ENCODE measurements at regions not wholly inside any gene's neighbourhood (a gene's known extent, or its start where the extent isn't known, plus 50 kb on each side); places are given as distances from the start of the nearest gene placed in this dataset.

DNA sequence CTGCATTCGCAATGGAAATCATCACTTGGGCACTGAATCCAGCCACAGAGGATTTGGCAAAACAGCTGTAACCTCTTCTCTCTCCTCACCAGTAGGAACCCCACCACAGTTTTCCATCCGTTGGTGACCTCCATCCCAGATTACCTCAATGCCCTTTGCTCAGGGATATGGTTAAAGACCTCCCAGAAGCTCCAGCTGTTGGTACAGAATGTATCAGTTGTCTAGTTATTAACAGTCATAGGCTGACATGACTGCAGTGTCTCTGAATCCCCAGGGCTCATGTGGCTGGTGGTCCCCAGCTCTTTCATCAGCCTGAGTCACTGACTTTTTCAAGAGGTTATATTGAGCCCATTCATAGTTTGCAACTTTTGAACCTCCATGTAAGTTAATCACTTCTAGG, 189.8 kb upstream of the HHIP start:
- TF ChIP-seq, protein P1, sequence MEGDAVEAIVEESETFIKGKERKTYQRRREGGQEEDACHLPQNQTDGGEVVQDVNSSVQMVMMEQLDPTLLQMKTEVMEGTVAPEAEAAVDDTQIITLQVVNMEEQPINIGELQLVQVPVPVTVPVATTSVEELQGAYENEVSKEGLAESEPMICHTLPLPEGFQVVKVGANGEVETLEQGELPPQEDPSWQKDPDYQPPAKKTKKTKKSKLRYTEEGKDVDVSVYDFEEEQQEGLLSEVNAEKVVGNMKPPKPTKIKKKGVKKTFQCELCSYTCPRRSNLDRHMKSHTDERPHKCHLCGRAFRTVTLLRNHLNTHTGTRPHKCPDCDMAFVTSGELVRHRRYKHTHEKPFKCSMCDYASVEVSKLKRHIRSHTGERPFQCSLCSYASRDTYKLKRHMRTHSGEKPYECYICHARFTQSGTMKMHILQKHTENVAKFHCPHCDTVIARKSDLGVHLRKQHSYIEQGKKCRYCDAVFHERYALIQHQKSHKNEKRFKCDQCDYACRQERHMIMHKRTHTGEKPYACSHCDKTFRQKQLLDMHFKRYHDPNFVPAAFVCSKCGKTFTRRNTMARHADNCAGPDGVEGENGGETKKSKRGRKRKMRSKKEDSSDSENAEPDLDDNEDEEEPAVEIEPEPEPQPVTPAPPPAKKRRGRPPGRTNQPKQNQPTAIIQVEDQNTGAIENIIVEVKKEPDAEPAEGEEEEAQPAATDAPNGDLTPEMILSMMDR (IDR thresholded peaks at IDR 0.05; ENCODE audit: low read depth, low read length, poor library complexity, severe bottlenecking): no peak
- no peak for TF ChIP-seq EZH2phosphoT487 (IDR thresholded peaks at IDR 0.05; ENCODE audit: borderline replicate concordance, low read length)

Measured in DOHH2 (cell line).